ENCODE measurements at regions not wholly inside any gene's neighbourhood (a gene's known extent, or its start where the extent isn't known, plus 50 kb on each side); places are given as distances from the start of the nearest gene placed in this dataset.

DNA sequence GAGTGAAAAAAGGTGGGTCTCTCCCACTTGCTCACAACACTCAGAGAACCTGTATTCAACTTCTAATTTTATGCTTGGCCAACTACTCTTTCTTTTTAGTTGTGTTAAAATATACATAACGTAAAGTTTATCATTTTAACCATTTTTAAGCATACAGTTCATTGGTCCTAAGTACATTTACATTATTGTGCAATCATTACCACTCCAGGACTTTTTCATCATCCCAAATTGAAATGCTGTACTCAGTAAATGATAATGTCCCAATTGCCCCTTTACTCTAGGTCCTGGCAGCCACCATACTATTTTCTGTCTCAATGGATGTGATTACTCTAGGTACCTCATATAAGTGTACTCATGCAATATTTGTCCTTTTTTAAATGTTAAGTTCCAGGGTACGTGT lies 212.3 kb upstream of the PLXNA2 start:
- DNase-seq (no peak), ATAC-seq (no peak)
- intact Hi-C loops (cut with DNase I) = no loop called here
- peaks cover 0 to 4% of the 10 kb centered on the region in 2 donors for H3K9me3 ChIP-seq
- H3K27ac ChIP-seq = no peak overlapping the region
- no peaks in the 10 kb centered on the region for H3K27me3 ChIP-seq
- H3K36me3 ChIP-seq = no peaks in the 10 kb centered on the region
- no peak overlapping the region for H3K4me3 ChIP-seq
- TF ChIP-seq CTCF (IDR thresholded peaks at IDR 0.05) = no peak
- no peaks in the 10 kb centered on the region for H3K4me1 ChIP-seq

DNA sequence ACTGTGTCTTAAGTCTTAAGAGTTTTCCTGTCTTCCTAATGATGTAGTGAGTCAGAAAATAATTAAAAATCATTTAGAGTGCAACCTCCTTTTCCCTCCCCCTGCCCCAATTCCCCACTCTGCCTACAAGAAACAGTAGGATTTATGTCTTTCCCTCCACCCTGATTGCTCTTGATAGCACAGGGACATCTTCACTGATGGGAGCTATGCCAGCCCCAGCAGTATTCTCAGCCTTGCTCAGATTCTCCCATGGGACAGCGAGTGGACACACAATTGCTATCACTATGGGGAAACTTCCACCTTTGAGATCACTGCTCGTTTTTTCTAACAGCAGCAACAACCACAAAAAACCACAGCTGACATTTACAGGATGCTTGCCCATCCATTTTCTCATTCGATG lies 216.6 kb upstream of the PLXNA2 start:
- no peak for TF ChIP-seq CTCF (IDR thresholded peaks at IDR 0.05)
- Histone ChIP-seq H3K27ac (no peak overlapping the region), H3K36me3 (no peaks in the 10 kb centered on the region), H3K4me1 (no peaks in the 10 kb centered on the region), H3K27me3 (no peaks in the 10 kb centered on the region), H3K9me3 (peaks cover 0 to 4% of the 10 kb centered on the region in 2 donors), H3K4me3 (no peak overlapping the region)
- DNase-seq (no peak), ATAC-seq (no peak)
- intact Hi-C loops (cut with DNase I) = no loop called here

DNA sequence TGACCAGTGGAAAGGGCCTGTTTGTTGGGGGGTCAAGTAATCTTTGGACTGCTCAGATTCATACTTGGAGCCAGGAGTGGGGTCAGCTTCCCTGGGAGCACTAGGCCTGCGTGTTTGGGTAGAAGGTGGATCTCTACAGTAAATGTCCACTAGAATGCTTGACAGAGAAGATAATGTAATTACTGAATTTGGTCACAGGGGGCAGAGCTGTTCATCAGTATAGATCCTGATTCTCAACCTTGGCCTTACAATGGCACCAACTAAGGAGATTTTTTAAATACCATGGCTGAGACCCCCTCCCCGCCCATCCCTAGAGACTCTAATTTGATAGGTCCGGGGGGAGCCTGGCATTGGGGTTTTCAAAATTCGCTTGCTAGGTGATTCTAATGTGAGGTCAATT lies 217.5 kb upstream of the PLXNA2 start:
- ATAC-seq (no peak), DNase-seq (no peak)
- no peaks in the 10 kb centered on the region for H3K27me3 ChIP-seq
- H3K9me3 ChIP-seq = peaks cover 0 to 4% of the 10 kb centered on the region in 2 donors
- H3K36me3 ChIP-seq = no peaks in the 10 kb centered on the region
- no peak overlapping the region for H3K4me3 ChIP-seq
- no peak for TF ChIP-seq CTCF (IDR thresholded peaks at IDR 0.05)
- H3K27ac ChIP-seq = no peak overlapping the region
- no peaks in the 10 kb centered on the region for H3K4me1 ChIP-seq
- intact Hi-C loops (cut with DNase I) = no loop called here

DNA sequence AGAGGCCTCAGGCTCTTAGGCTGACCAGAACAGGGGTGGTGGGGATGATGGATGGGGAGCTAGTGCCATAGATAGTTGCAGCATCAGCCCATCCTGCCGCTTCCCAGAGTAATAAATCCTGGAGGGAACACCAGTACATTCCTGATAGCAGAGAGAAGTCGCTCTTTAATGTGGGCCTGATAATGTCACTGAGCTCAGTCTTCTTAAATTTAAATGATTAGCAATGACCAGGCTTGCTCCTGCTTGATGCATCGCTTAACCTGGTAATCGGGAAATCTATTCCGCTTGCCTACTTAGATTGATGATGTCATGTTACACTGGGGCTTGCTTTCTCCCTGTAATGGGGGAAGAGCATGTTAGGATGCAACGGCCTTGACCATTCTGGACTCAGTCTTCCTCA lies 218.6 kb upstream of the PLXNA2 start:
- Histone ChIP-seq H3K4me3 (no peak overlapping the region), H3K36me3 (no peaks in the 10 kb centered on the region), H3K27ac (no peak overlapping the region), H3K4me1 (no peaks in the 10 kb centered on the region), H3K9me3 (no peaks in the 10 kb centered on the region), H3K27me3 (no peaks in the 10 kb centered on the region)
- ATAC-seq = no peak
- intact Hi-C loops (cut with DNase I) = no loop called here
- no peak for DNase-seq
- TF ChIP-seq CTCF (IDR thresholded peaks at IDR 0.05) = no peak

- intact Hi-C loops (cut with DNase I) = no loop called here
- DNase-seq (no peak), ATAC-seq (no peak)
- TF ChIP-seq CTCF (IDR thresholded peaks at IDR 0.05) = no peak
- Histone ChIP-seq H3K4me3 (no peak overlapping the region), H3K9me3 (no peaks in the 10 kb centered on the region), H3K27ac (no peak overlapping the region), H3K4me1 (no peaks in the 10 kb centered on the region), H3K27me3 (no peaks in the 10 kb centered on the region), H3K36me3 (no peaks in the 10 kb centered on the region)
Measured at GRCh38 chr1:208465266-208465665, 221.1 kb upstream of the PLXNA2 start.

All from left lung (tissue), 4 donors.